Small intestine (tissue), 7 donors: ENCODE measurements at regions not wholly inside any gene's neighbourhood (a gene's known extent, or its start where the extent isn't known, plus 50 kb on each side); places are given as distances from the start of the nearest gene placed in this dataset.

Experiments
- DNase-seq, 2 donors: peaks; one replicate each; pipeline versions ENCODE4 v3.0.0 to v3.0.0-alpha.2; 2013
- FAIRE-seq: peaks from 2 replicates; lab custom pipeline; 2012; peaks lifted over from hg19 to GRCh38; lab: Jason Lieb, UNC
- H3K27ac ChIP-seq, 3 donors: one replicate each; pipeline ENCODE4 v1.5.1; 2013; ENCODE audit warnings: low read length in 2 of 3, mild to moderate bottlenecking in 2 of 3, control low read depth in 1 of 3, inconsistent platforms in 1 of 3, low read depth in 1 of 3, moderate library complexity in 1 of 3
- H3K27me3 ChIP-seq, 3 donors: one replicate each; pipeline ENCODE4 v1.6.1; 2013; ENCODE audit warnings: low read length in 3 of 3, inconsistent platforms in 1 of 3; ENCODE audit not compliant: control insufficient read depth in 3 of 3, insufficient read depth in 3 of 3
- H3K36me3 ChIP-seq, 3 donors: one replicate each; pipeline ENCODE4 v1.6.1; 2013; ENCODE audit warnings: low read length in 3 of 3, inconsistent platforms in 1 of 3, low read depth in 1 of 3, mild to moderate bottlenecking in 1 of 3, moderate library complexity in 1 of 3; ENCODE audit not compliant: control insufficient read depth in 3 of 3, insufficient read depth in 2 of 3
- H3K4me1 ChIP-seq, 3 donors: one replicate each; pipeline ENCODE4 v1.6.1; 2013; ENCODE audit warnings: low read length in 2 of 3, inconsistent platforms in 1 of 3, low read depth in 1 of 3, mild to moderate bottlenecking in 1 of 3, moderate library complexity in 1 of 3; ENCODE audit not compliant: control insufficient read depth in 3 of 3, insufficient read depth in 2 of 3
- H3K4me3 ChIP-seq, 3 donors: one replicate each; pipeline ENCODE4 v1.5.1; 2013; ENCODE audit warnings: low read length in 3 of 3, control low read depth in 1 of 3, inconsistent platforms in 1 of 3, low read depth in 1 of 3, mild to moderate bottlenecking in 1 of 3, moderate library complexity in 1 of 3
- H3K9me3 ChIP-seq, 2 donors: one replicate each; pipeline ENCODE4 v1.6.1; 2013; ENCODE audit warnings: low read depth in 1 of 2, low read length in 1 of 2; ENCODE audit not compliant: control insufficient read depth in 2 of 2, insufficient read depth in 1 of 2
- WGBS, 3 donors: extraction: QIAGEN DNeasy Blood & Tissue Kit; methylation state at CpG; one replicate each; pipeline ENCODE4 v1.1.7; 2013; 5-methylcytosine and 5-hydroxymethylcytosine counted together
- donor health status: healthy with polysubstance abuse.
- donor health status: control.
- donor health status: control.
- donor health status: Bipolar disorder and iron deficiency.
- donor health status: healthy.

GRCh38 chr12:115051378-115051777, 367.4 kb upstream of the TBX3 start:
- FAIRE-seq (no peak), DNase-seq (no peak)
- no peaks in the 10 kb centered on the region for H3K36me3 ChIP-seq
- H3K27me3 ChIP-seq, result no peaks in the 10 kb centered on the region
- H3K4me1 ChIP-seq, result no peaks in the 10 kb centered on the region
- H3K4me3 ChIP-seq, result no peak overlapping the region
- no peak overlapping the region for H3K27ac ChIP-seq
- no peaks in the 10 kb centered on the region for H3K9me3 ChIP-seq
- 67 to 76% (median 67%) methylated on average over 5 of the region's 5 CpGs for WGBS, 3 donors

DNA sequence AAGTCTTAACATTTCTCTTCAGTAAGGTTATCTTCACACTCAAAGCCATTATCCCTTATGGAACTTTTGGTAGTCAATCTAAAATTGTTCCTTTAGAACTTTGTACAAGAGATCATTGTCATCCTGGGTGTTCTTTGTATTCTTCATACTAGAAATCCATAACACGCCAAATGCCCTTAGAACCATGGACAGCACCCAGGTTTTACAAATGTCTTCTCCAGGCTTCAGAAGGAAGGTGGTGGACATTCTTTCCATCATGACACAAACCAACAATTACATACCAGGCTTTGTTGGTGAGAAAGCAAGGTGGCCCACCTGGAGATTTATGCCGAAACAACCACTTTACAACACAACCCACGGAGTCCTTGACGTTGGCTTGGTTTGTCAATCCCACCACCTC, 365.6 kb upstream of the TBX3 start:
- no peak overlapping the region for H3K27ac ChIP-seq
- no peaks in the 10 kb centered on the region for H3K36me3 ChIP-seq
- no peak overlapping the region for H3K4me3 ChIP-seq
- no peaks in the 10 kb centered on the region for H3K27me3 ChIP-seq
- DNase-seq (no peak), FAIRE-seq (no peak)
- 84 to 86% (median 86%) methylated on average over 4 of the region's 4 CpGs for WGBS, 3 donors
- no peaks in the 10 kb centered on the region for H3K4me1 ChIP-seq
- H3K9me3 ChIP-seq, result no peaks in the 10 kb centered on the region

DNA sequence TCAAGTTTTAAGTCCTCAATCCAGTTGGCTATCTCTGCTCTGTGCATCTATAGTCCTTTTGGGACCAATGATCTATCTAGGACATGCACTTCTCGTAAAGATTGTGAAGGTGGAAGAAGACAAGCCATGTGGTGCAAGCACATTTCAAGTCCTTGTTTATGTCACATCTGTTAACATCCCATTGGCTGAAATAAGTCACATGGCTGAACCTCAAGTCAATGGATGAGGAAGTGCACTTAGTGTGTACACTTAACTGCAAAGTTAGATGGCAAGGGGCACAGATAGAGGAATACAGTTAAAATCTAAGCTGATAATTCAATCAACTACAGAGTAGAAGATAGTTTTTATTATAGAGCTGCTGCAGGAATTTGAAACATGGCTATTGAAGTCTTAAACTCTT, 362.8 kb upstream of the TBX3 start:
- H3K27ac ChIP-seq, result no peak overlapping the region
- H3K27me3 ChIP-seq, result no peaks in the 10 kb centered on the region
- 83 to 96% (median 96%) methylated on average over 1 of the region's 1 CpG for WGBS, 3 donors
- H3K4me1 ChIP-seq, result no peaks in the 10 kb centered on the region
- no peak for FAIRE-seq
- H3K9me3 ChIP-seq, result peaks cover 0 to under 1% of the 10 kb centered on the region in 2 donors
- no peak overlapping the region for H3K4me3 ChIP-seq
- no peak for DNase-seq
- no peaks in the 10 kb centered on the region for H3K36me3 ChIP-seq

GRCh38 chr12:115044073-115044472, 360.1 kb upstream of the TBX3 start:
- FAIRE-seq (no peak), DNase-seq (no peak)
- Histone ChIP-seq H3K9me3 (peaks cover 0 to 3% of the 10 kb centered on the region in 2 donors), H3K36me3 (no peaks in the 10 kb centered on the region), H3K27ac (no peak overlapping the region), H3K27me3 (no peaks in the 10 kb centered on the region), H3K4me1 (no peaks in the 10 kb centered on the region), H3K4me3 (no peak overlapping the region)
- 87 to 91% (median 88%) methylated on average over 6 of the region's 6 CpGs for WGBS, 3 donors

DNA sequence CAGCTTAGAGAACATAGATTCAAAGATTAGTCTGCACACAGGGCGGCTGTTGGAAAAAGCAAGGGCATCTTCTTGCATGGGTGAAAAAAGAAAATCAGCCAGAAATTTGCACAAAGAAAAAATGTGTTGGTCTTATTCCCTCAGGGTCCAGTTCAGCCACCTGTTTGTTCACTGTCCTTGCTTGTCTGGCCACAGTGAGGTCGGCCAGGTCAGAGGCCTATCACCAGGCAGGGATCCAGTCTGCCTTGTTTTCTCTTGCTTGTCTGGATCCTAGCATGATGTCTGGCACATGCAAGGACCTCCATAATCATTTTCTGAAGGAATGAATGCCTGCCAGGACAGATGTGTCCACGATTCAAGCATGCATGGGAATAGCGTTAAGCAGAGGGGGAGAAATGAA, 359.1 kb upstream of the TBX3 start:
- H3K36me3 ChIP-seq, result no peaks in the 10 kb centered on the region
- WGBS, 3 donors, result 83 to 86% (median 83%) methylated on average over 4 of the region's 4 CpGs
- DNase-seq, result no peak
- H3K27me3 ChIP-seq, result no peaks in the 10 kb centered on the region
- H3K4me1 ChIP-seq, result no peaks in the 10 kb centered on the region
- H3K27ac ChIP-seq, result no peak overlapping the region
- H3K4me3 ChIP-seq, result no peak overlapping the region
- peaks cover 0 to 3% of the 10 kb centered on the region in 2 donors for H3K9me3 ChIP-seq
- FAIRE-seq, result no peak

DNA sequence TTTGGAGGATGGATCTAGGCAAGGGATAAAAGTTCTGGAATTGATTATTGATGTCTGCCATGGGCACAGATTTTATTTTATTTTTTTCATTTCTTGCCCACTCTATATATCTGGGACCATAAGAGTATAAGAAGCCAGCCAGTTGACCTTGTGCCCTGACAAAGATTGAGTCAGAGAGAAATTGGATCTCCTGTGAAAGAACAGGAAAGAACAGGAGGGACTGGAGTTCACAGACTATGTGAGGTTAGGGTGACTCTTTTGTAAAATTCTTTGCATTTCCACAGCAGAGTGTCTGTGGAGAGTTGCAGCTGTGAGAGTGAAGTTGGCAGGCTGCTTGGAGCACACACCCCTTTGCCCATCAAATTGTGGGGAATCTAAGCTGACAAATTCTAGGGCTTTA, 358.4 kb upstream of the TBX3 start:
- H3K4me3 ChIP-seq, result no peak overlapping the region
- no peak overlapping the region for H3K27ac ChIP-seq
- no peaks in the 10 kb centered on the region for H3K4me1 ChIP-seq
- no peak for DNase-seq
- no peaks in the 10 kb centered on the region for H3K36me3 ChIP-seq
- FAIRE-seq, result no peak
- H3K27me3 ChIP-seq, result no peaks in the 10 kb centered on the region
- peaks cover 0 to 3% of the 10 kb centered on the region in 2 donors for H3K9me3 ChIP-seq

GRCh38 chr12:115037830-115038229, 353.9 kb upstream of the TBX3 start:
- Histone ChIP-seq H3K36me3 (no peaks in the 10 kb centered on the region), H3K4me3 (no peak overlapping the region), H3K9me3 (peaks cover 0 to 3% of the 10 kb centered on the region in 2 donors), H3K27ac (no peak overlapping the region), H3K4me1 (no peaks in the 10 kb centered on the region), H3K27me3 (no peaks in the 10 kb centered on the region)
- 63 to 82% (median 78%) methylated on average over 2 of the region's 2 CpGs for WGBS, 3 donors
- FAIRE-seq (no peak), DNase-seq (no peak)

GRCh38 chr12:115035535-115036107, 351.6 kb upstream of the TBX3 start:
- FAIRE-seq (no peak), DNase-seq (no peak)
- H3K4me3 ChIP-seq, result no peak overlapping the region
- H3K27ac ChIP-seq, result no peak overlapping the region
- WGBS, 3 donors, result 44 to 81% (median 68%) methylated on average over 2 of the region's 2 CpGs
- H3K36me3 ChIP-seq, result no peaks in the 10 kb centered on the region
- no peaks in the 10 kb centered on the region for H3K27me3 ChIP-seq
- H3K9me3 ChIP-seq, result no peaks in the 10 kb centered on the region
- H3K4me1 ChIP-seq, result no peaks in the 10 kb centered on the region

GRCh38 chr12:115032521-115032920, 348.5 kb upstream of the TBX3 start:
- Histone ChIP-seq H3K4me3 (no peak overlapping the region), H3K9me3 (no peaks in the 10 kb centered on the region), H3K27me3 (no peaks in the 10 kb centered on the region), H3K27ac (no peak overlapping the region), H3K36me3 (no peaks in the 10 kb centered on the region), H3K4me1 (no peaks in the 10 kb centered on the region)
- FAIRE-seq (no peak), DNase-seq (no peak)
- WGBS, 3 donors, result 88 to 90% (median 89%) methylated on average over 3 of the region's 3 CpGs
